GM23338 (cell line): ENCODE measurements at regions not wholly inside any gene's neighbourhood (a gene's known extent, or its start where the extent isn't known, plus 50 kb on each side); places are given as distances from the start of the nearest gene placed in this dataset.

ENCODE experiments used
- CREB1 ChIP-seq: fragments of 250-450 bp; sonication (Bioruptor Pico); IDR thresholded peaks from 2 replicates; pipeline ENCODE4 v1.5.0; 2020; ENCODE audit warnings: low read depth, mild to moderate bottlenecking, moderate library complexity
- EZH2 ChIP-seq: fragments of 200-600 bp; sonication (generic); IDR thresholded peaks from one replicate; pipeline ENCODE4 v1.8.0; 2017; ENCODE audit warnings: antibody characterized with exemption, mild to moderate bottlenecking, low read depth; ENCODE audit not compliant: unreplicated experiment
- EZH2phosphoT487 ChIP-seq: fragments of 200-600 bp; sonication (generic); IDR thresholded peaks from one replicate; pipeline ENCODE4 v1.8.1; 2018; ENCODE audit warnings: antibody characterized with exemption; ENCODE audit not compliant: unreplicated experiment
- JUNB ChIP-seq: IDR thresholded peaks from one replicate; pipeline ENCODE4 v1.6.1; 2016; ENCODE audit warnings: antibody characterized with exemption; ENCODE audit not compliant: unreplicated experiment
- NANOG ChIP-seq: IDR thresholded peaks from 2 replicates; pipeline ENCODE4 v1.6.1; 2016; ENCODE audit warnings: antibody characterized with exemption, borderline replicate concordance
- POLR2AphosphoS5 ChIP-seq: IDR thresholded peaks from 2 replicates; pipeline ENCODE4 v1.6.1; 2016; ENCODE audit warnings: antibody characterized with exemption, low read depth
- ZNF331 ChIP-seq: fragments of 250-450 bp; sonication (Bioruptor Pico); IDR thresholded peaks from 2 replicates; pipeline ENCODE4 v1.5.0; 2020; ENCODE audit warnings: low read depth, mild to moderate bottlenecking, moderate library complexity
- TF ChIP-seq, protein P1 (sequence below), 2 experiments: fragments of 200-600 bp in 1 of 2; sonication (generic) in 1 of 2; conservative IDR thresholded peaks; 2 replicates each; pipeline versions ENCODE4 v1.5.1 to v1.6.1; 2016 to 2017; ENCODE audit warnings: antibody characterized with exemption in 2 of 2, low read depth in 2 of 2, mild to moderate bottlenecking in 2 of 2, moderate library complexity in 1 of 2
- TF ChIP-seq, protein P2 (sequence below): IDR thresholded peaks from one replicate; pipeline ENCODE4 v1.6.1; 2018; ENCODE audit warnings: antibody characterized with exemption; ENCODE audit not compliant: unreplicated experiment

DNA sequence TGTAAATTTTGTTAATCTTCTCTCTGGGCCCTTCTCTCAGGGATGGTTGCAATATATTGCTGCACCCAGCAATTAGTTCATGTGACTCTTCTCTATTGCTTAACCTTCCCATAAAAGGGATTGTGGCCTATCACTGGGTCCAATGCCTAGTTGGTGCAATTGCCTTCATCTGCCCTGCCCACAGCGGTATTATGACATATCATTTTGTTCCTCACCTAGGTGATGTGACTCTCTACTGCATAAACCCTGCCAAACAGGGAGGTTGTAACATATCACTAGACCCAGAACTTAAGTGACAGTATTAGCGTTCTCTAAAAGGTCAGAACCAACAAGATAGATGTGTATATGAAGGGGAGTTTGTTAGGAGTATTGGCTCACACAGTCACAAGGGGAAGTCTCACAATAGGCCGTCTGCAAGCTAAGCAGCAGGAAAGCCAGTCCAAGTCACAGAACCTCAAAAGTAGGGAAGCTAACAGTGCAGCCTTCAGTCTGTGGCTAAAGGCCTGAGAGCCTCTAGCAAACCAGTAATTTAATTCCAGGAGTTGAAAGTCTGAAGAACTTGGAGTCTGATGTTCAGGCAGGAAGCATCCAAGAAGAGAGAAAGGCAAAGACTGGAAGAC is 317.8 kb downstream of the RPS4Y2 start:
- TF ChIP-seq, protein P1, sequence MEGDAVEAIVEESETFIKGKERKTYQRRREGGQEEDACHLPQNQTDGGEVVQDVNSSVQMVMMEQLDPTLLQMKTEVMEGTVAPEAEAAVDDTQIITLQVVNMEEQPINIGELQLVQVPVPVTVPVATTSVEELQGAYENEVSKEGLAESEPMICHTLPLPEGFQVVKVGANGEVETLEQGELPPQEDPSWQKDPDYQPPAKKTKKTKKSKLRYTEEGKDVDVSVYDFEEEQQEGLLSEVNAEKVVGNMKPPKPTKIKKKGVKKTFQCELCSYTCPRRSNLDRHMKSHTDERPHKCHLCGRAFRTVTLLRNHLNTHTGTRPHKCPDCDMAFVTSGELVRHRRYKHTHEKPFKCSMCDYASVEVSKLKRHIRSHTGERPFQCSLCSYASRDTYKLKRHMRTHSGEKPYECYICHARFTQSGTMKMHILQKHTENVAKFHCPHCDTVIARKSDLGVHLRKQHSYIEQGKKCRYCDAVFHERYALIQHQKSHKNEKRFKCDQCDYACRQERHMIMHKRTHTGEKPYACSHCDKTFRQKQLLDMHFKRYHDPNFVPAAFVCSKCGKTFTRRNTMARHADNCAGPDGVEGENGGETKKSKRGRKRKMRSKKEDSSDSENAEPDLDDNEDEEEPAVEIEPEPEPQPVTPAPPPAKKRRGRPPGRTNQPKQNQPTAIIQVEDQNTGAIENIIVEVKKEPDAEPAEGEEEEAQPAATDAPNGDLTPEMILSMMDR (conservative IDR thresholded peaks at IDR 0.05; ENCODE audit: low read depth in 2 of 2) = no peak
- TF ChIP-seq EZH2 (no peak), POLR2AphosphoS5 (no peak), EZH2phosphoT487 (no peak), ZNF331 (CRISPR knock-in tag) (no peak), CREB1 (CRISPR knock-in tag) (no peak), JUNB (no peak), NANOG (no peak)
- TF ChIP-seq, protein P2, sequence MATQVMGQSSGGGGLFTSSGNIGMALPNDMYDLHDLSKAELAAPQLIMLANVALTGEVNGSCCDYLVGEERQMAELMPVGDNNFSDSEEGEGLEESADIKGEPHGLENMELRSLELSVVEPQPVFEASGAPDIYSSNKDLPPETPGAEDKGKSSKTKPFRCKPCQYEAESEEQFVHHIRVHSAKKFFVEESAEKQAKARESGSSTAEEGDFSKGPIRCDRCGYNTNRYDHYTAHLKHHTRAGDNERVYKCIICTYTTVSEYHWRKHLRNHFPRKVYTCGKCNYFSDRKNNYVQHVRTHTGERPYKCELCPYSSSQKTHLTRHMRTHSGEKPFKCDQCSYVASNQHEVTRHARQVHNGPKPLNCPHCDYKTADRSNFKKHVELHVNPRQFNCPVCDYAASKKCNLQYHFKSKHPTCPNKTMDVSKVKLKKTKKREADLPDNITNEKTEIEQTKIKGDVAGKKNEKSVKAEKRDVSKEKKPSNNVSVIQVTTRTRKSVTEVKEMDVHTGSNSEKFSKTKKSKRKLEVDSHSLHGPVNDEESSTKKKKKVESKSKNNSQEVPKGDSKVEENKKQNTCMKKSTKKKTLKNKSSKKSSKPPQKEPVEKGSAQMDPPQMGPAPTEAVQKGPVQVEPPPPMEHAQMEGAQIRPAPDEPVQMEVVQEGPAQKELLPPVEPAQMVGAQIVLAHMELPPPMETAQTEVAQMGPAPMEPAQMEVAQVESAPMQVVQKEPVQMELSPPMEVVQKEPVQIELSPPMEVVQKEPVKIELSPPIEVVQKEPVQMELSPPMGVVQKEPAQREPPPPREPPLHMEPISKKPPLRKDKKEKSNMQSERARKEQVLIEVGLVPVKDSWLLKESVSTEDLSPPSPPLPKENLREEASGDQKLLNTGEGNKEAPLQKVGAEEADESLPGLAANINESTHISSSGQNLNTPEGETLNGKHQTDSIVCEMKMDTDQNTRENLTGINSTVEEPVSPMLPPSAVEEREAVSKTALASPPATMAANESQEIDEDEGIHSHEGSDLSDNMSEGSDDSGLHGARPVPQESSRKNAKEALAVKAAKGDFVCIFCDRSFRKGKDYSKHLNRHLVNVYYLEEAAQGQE = no peak
